Neural crest cell (in vitro differentiated cells): ENCODE measurements at regions not wholly inside any gene's neighbourhood (a gene's known extent, or its start where the extent isn't known, plus 50 kb on each side); places are given as distances from the start of the nearest gene placed in this dataset.

Experiments
- DNase-seq: peaks from one replicate; pipeline ENCODE4 v3.0.0; 2021; ENCODE audit warnings: low read depth, mixed read lengths, low spot score
- H3K27ac Mint-ChIP-seq: one replicate; pipeline ENCODE4 v1.8.0; 2021; ENCODE audit warnings: mild to moderate bottlenecking, mixed read lengths; ENCODE audit not compliant: unreplicated experiment
- H3K27me3 Mint-ChIP-seq: 2 replicates; pipeline ENCODE4 v1.8.0; 2021; ENCODE audit warnings: low read depth, mild to moderate bottlenecking, mixed read lengths
- H3K36me3 Mint-ChIP-seq: 2 replicates; pipeline ENCODE4 v1.8.0; 2021; ENCODE audit warnings: low read depth, mild to moderate bottlenecking, mixed read lengths
- H3K4me1 Mint-ChIP-seq: 2 replicates; pipeline ENCODE4 v1.8.0; 2021; ENCODE audit warnings: mixed read lengths
- H3K4me3 Mint-ChIP-seq: one replicate; pipeline ENCODE4 v1.8.0; 2021; ENCODE audit warnings: mild to moderate bottlenecking, mixed read lengths
- H3K9me3 Mint-ChIP-seq: 2 replicates; pipeline ENCODE4 v1.8.0; 2021; ENCODE audit warnings: mixed read lengths
- TF ChIP-seq, protein P1 (sequence below): fragments of 200-600 bp; sonication (generic); conservative IDR thresholded peaks from 2 replicates; pipeline ENCODE4 v1.5.0; 2021; ENCODE audit warnings: antibody characterized with exemption, mild to moderate bottlenecking

- Mint-ChIP-seq H3K4me3 (no peak overlapping the region), H3K4me1 (no peaks in the 10 kb centered on the region), H3K27me3 (no peaks in the 10 kb centered on the region), H3K36me3 (no peaks in the 10 kb centered on the region), H3K9me3 (peaks cover 3% of the 10 kb centered on the region), H3K27ac (no peak overlapping the region)
- DNase-seq, result no peak
- TF ChIP-seq, protein P1, sequence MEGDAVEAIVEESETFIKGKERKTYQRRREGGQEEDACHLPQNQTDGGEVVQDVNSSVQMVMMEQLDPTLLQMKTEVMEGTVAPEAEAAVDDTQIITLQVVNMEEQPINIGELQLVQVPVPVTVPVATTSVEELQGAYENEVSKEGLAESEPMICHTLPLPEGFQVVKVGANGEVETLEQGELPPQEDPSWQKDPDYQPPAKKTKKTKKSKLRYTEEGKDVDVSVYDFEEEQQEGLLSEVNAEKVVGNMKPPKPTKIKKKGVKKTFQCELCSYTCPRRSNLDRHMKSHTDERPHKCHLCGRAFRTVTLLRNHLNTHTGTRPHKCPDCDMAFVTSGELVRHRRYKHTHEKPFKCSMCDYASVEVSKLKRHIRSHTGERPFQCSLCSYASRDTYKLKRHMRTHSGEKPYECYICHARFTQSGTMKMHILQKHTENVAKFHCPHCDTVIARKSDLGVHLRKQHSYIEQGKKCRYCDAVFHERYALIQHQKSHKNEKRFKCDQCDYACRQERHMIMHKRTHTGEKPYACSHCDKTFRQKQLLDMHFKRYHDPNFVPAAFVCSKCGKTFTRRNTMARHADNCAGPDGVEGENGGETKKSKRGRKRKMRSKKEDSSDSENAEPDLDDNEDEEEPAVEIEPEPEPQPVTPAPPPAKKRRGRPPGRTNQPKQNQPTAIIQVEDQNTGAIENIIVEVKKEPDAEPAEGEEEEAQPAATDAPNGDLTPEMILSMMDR, result no peak
These were observed 301.8 kb upstream of the FAT3 start for GRCh38 chr11:91922846-91923245.

GRCh38 chr11:91921974-91922373 is 302.6 kb upstream of the FAT3 start:
- Mint-ChIP-seq H3K9me3 (peaks cover 5% of the 10 kb centered on the region), H3K4me3 (no peak overlapping the region), H3K36me3 (no peaks in the 10 kb centered on the region), H3K27me3 (no peaks in the 10 kb centered on the region), H3K4me1 (no peaks in the 10 kb centered on the region), H3K27ac (no peak overlapping the region)
- TF ChIP-seq, protein P1, result no peak
- DNase-seq, result no peak

- Mint-ChIP-seq H3K27ac (no peak overlapping the region), H3K36me3 (no peaks in the 10 kb centered on the region), H3K27me3 (no peaks in the 10 kb centered on the region), H3K4me1 (no peaks in the 10 kb centered on the region), H3K4me3 (no peak overlapping the region), H3K9me3 (peaks cover 3% of the 10 kb centered on the region)
- DNase-seq, result no peak
- TF ChIP-seq, protein P1, result no peak
These were observed 311.2 kb upstream of the FAT3 start for GRCh38 chr11:91913407-91913806.

GRCh38 chr11:91912322-91912721 is 312.3 kb upstream of the FAT3 start:
- no peak overlapping the region for H3K27ac Mint-ChIP-seq
- peaks cover 3% of the 10 kb centered on the region for H3K9me3 Mint-ChIP-seq
- DNase-seq, result no peak
- no peaks in the 10 kb centered on the region for H3K4me1 Mint-ChIP-seq
- no peaks in the 10 kb centered on the region for H3K36me3 Mint-ChIP-seq
- H3K4me3 Mint-ChIP-seq, result no peak overlapping the region
- TF ChIP-seq, protein P1, result no peak
- H3K27me3 Mint-ChIP-seq, result no peaks in the 10 kb centered on the region

DNA sequence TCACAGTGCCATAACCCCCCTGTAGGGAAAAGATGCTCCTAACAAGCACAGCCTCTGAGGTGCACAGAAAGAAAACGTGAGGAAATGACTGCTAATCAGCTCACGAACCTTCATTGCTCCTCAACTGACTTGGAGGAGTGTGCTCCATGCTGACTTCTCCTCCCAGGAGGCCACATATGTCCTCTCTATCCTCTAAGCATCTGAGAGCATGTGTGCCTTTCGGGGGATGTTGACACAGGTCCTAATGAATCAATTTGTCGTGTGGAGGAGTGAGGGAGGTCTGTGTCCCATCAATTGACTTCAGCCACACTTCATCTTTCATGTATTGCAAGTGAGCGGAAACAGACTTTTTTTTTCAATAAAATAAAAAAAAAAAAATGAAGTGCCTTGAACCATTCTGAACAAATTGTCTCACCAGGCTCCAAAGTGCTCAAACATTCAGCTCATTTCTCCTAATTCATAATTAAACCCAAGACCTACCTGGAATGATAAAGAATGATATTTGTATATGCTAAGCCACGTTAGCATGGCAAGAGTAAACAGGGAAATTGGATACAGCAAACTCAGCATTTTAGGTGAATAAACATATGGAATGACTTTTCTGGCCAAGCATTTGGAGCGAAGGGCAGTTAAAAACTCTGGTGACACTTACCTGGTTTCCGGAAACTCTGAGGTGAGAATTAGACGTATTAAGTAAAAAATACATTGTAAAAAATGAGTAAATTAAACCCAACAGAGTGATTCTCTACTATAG is 317.6 kb upstream of the FAT3 start:
- no peaks in the 10 kb centered on the region for H3K36me3 Mint-ChIP-seq
- no peaks in the 10 kb centered on the region for H3K9me3 Mint-ChIP-seq
- H3K4me1 Mint-ChIP-seq, result no peaks in the 10 kb centered on the region
- no peak overlapping the region for H3K4me3 Mint-ChIP-seq
- H3K27me3 Mint-ChIP-seq, result no peaks in the 10 kb centered on the region
- DNase-seq, result no peak
- TF ChIP-seq, protein P1, result no peak
- no peak overlapping the region for H3K27ac Mint-ChIP-seq
